Uterus (tissue), 3 donors: ENCODE measurements at regions not wholly inside any gene's neighbourhood (a gene's known extent, or its start where the extent isn't known, plus 50 kb on each side); places are given as distances from the start of the nearest gene placed in this dataset.

Source experiments
- DNase-seq, 2 donors: peaks; one replicate each; pipeline ENCODE4 v3.0.0-alpha.2; 2019 to 2020
- H3K27ac ChIP-seq, 2 donors: fragments of 200-600 bp; sonication (generic); 1 replicate in 1 of 2; 2 replicates in 1 of 2; pipeline ENCODE4 v1.5.1; 2016 to 2018
- H3K27me3 ChIP-seq, 2 donors: fragments of 200-600 bp; sonication (generic); one replicate each; pipeline ENCODE4 v1.5.1; 2018 to 2019; ENCODE audit warnings: control low read depth in 1 of 2
- H3K36me3 ChIP-seq, 2 donors: fragments of 200-600 bp; sonication (generic); one replicate each; pipeline ENCODE4 v1.5.1; 2019; ENCODE audit warnings: control low read depth in 1 of 2
- H3K4me1 ChIP-seq, 2 donors: fragments of 200-600 bp; sonication (generic); one replicate each; pipeline ENCODE4 v1.5.1; 2018 to 2019; ENCODE audit warnings: control low read depth in 1 of 2
- H3K4me3 ChIP-seq, 2 donors: fragments of 200-600 bp; sonication (generic); 1 replicate in 1 of 2; 2 replicates in 1 of 2; pipeline ENCODE4 v1.5.1; 2018 to 2019; ENCODE audit warnings: mild to moderate bottlenecking in 1 of 2
- H3K9me3 ChIP-seq, 2 donors: fragments of 200-600 bp; sonication (generic); one replicate each; pipeline ENCODE4 v1.5.1; 2019; ENCODE audit warnings: control low read depth in 1 of 2
- CTCF ChIP-seq, 4 experiments: fragments of 200-600 bp in 2 of 4; fragments of 450-650 bp in 2 of 4; sonication (generic) in 2 of 4; IDR thresholded peaks; one replicate each; pipeline ENCODE4 v1.5.1; 2016 to 2019; ENCODE audit warnings: antibody characterized with exemption in 4 of 4, mild to moderate bottlenecking in 2 of 4, moderate library complexity in 1 of 4
- POLR2A ChIP-seq, 2 donors: fragments of 450-650 bp; IDR thresholded peaks; one replicate each; pipeline ENCODE4 v1.6.1; 2016; ENCODE audit warnings: antibody characterized with exemption in 2 of 2, mild to moderate bottlenecking in 1 of 2, moderate library complexity in 1 of 2
- intact Hi-C: fragments of 100-400 bp; cut with DNase I; formaldehyde crosslinking; loops from one replicate; pipeline ENCODE4 v1.15.1; 2023; ENCODE audit warnings: low total_unique reads
- donor health status: DM: yes; HTN: yes; CAD: no.

DNA sequence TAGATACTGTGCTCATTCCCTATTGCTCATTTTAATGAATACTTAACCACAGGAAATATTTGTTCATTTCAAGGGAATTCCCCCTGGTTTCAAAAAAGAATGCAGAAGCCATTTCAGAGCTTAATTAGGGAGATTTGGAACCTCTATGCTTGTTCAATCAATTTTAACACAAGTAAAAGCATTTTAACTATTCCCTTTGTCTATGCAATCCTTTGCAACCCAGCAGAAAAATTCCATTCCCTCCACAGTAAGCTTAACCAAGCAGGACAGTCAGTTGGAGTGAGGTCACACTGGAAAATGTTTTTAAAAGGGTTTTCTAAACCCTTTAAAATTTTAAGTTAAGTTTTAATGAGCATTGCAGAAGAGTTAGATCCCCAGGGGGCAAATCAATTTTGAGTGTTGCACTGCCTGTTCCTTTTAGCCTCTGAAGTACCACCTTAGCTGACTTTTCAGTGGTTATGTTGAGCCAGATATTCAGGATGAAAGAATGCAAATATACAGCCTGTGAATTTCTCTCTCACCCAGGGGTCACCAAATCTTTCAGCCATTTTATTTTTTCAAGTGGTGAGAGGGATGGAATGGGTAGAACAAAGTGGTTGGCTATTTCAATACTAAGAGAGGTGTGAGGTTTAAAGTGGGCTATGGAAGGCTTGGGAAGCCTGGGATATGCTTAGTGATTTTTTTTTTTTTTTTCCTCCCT, 356.2 kb upstream of the NUDT12 start:
- no peak for TF ChIP-seq CTCF (IDR thresholded peaks at IDR 0.05)
- H3K27me3 ChIP-seq: no peaks in the 10 kb centered on the region
- H3K36me3 ChIP-seq: no peaks in the 10 kb centered on the region
- H3K9me3 ChIP-seq: no peaks in the 10 kb centered on the region
- no peak for DNase-seq
- H3K4me3 ChIP-seq: no peak overlapping the region
- intact Hi-C loops: no loop called here
- H3K27ac ChIP-seq: no peak overlapping the region
- no peaks in the 10 kb centered on the region for H3K4me1 ChIP-seq

GRCh38 chr5:103915081-103915480, 352.5 kb upstream of the NUDT12 start:
- TF ChIP-seq POLR2A (IDR thresholded peaks at IDR 0.05) (no peak), CTCF (IDR thresholded peaks at IDR 0.05) (no peak)
- intact Hi-C loops: no loop called here
- H3K27me3 ChIP-seq: no peaks in the 10 kb centered on the region
- DNase-seq: no peak
- H3K27ac ChIP-seq: no peak overlapping the region
- no peaks in the 10 kb centered on the region for H3K9me3 ChIP-seq
- no peaks in the 10 kb centered on the region for H3K4me1 ChIP-seq
- no peak overlapping the region for H3K4me3 ChIP-seq
- no peaks in the 10 kb centered on the region for H3K36me3 ChIP-seq

DNA sequence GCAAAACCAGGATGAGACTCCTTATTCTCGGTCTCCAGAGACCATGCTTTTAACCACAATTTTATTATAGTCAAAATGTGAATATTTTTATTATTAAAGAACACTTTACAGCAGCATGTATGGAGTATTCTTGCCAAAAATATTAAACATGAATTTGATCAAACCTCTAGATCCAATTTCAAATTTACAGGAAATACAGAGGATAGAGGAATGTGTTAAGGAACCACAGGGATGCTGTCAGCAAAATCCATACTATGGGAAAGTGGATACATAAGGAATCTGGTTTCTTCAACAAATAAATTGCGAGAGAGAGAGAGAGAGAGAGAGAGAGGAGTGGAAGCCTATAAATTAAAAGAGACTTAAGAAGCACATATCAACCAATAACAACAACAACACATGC, 348.2 kb upstream of the NUDT12 start:
- DNase-seq: no peak
- Histone ChIP-seq H3K4me1 (no peaks in the 10 kb centered on the region), H3K27ac (no peak overlapping the region), H3K9me3 (no peaks in the 10 kb centered on the region), H3K36me3 (no peaks in the 10 kb centered on the region), H3K4me3 (no peak overlapping the region), H3K27me3 (no peaks in the 10 kb centered on the region)
- intact Hi-C loops: no loop called here
- TF ChIP-seq CTCF (IDR thresholded peaks at IDR 0.05) (no peak), POLR2A (IDR thresholded peaks at IDR 0.05) (no peak)

DNA sequence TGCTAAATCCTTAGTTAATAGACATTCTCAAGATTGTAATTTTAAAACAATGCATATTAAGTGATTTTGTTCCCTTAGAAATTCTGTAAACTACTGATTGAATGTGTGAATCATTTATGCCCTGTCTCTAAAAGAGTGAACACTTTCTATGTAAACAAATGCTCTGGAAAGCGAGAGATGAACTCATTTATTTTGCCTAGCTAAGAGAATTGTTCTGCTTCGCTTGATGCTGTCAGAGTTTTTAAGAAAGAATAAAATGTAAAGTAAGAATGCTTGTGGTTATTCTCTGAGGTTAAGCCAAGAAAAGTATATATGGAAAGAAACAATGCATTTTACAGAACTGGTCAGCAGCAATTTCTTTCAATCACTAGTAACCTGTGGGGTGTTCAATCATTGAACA, 347.4 kb upstream of the NUDT12 start:
- intact Hi-C loops: no loop called here
- TF ChIP-seq POLR2A (IDR thresholded peaks at IDR 0.05): no peak
- DNase-seq: no peak
- Histone ChIP-seq H3K27me3 (no peaks in the 10 kb centered on the region), H3K4me3 (no peak overlapping the region), H3K4me1 (no peaks in the 10 kb centered on the region), H3K27ac (no peak overlapping the region), H3K9me3 (no peaks in the 10 kb centered on the region), H3K36me3 (no peaks in the 10 kb centered on the region)

DNA sequence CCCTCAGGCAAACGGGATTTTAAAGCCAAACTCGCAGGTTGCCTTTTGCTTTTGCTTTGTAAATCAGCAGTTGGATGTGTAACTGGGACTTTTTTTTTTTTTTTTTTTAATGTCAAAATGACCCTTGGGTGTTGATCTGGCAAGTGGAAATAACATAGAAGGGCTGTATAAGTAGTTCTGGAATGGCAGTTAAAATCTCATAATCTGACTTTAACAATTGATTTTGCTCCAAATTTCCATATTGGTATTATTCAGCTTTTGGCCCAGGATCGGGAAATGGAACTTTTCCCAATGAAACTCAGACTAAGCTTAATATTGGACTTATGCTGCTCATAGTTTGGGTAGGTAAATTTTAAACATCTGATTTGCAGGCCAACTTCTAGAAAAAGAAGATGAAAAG, 346.8 kb upstream of the NUDT12 start:
- no peaks in the 10 kb centered on the region for H3K9me3 ChIP-seq
- H3K27me3 ChIP-seq: no peaks in the 10 kb centered on the region
- TF ChIP-seq POLR2A (IDR thresholded peaks at IDR 0.05) (no peak), CTCF (IDR thresholded peaks at IDR 0.05) (no peak)
- H3K27ac ChIP-seq: no peak overlapping the region
- H3K4me3 ChIP-seq: no peak overlapping the region
- H3K4me1 ChIP-seq: no peaks in the 10 kb centered on the region
- no peak for DNase-seq
- no peaks in the 10 kb centered on the region for H3K36me3 ChIP-seq
- intact Hi-C loops: no loop called here
